ENCODE measurements at regions not wholly inside any gene's neighbourhood (a gene's known extent, or its start where the extent isn't known, plus 50 kb on each side); places are given as distances from the start of the nearest gene placed in this dataset.

GRCh38 chr11:98180511-98180910, 840.2 kb upstream of the CNTN5 start:
- DNase-seq (ENCODE audit: low read depth), result no peak
- TF ChIP-seq POLR2A (IDR thresholded peaks at IDR 0.05; ENCODE audit: extremely low read depth, insufficient read length), result no peak
- TF ChIP-seq, protein P1, sequence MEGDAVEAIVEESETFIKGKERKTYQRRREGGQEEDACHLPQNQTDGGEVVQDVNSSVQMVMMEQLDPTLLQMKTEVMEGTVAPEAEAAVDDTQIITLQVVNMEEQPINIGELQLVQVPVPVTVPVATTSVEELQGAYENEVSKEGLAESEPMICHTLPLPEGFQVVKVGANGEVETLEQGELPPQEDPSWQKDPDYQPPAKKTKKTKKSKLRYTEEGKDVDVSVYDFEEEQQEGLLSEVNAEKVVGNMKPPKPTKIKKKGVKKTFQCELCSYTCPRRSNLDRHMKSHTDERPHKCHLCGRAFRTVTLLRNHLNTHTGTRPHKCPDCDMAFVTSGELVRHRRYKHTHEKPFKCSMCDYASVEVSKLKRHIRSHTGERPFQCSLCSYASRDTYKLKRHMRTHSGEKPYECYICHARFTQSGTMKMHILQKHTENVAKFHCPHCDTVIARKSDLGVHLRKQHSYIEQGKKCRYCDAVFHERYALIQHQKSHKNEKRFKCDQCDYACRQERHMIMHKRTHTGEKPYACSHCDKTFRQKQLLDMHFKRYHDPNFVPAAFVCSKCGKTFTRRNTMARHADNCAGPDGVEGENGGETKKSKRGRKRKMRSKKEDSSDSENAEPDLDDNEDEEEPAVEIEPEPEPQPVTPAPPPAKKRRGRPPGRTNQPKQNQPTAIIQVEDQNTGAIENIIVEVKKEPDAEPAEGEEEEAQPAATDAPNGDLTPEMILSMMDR (IDR thresholded peaks at IDR 0.05; ENCODE audit: low read depth, low read length), result no peak
- no peak for TF ChIP-seq MYC (IDR thresholded peaks at IDR 0.05; ENCODE audit: low read depth, low read length)
- no peak for TF ChIP-seq MAX (IDR thresholded peaks at IDR 0.05; ENCODE audit: low read depth, low read length)
- H3K4me3 ChIP-seq (ENCODE audit: low read depth, low read length), result no peak overlapping the region

- DNase-seq (ENCODE audit: low read depth), result no peak
- TF ChIP-seq, protein P1 (IDR thresholded peaks at IDR 0.05; ENCODE audit: low read depth, low read length), result no peak
- no peak for TF ChIP-seq MYC (IDR thresholded peaks at IDR 0.05; ENCODE audit: low read depth, low read length)
- no peak for TF ChIP-seq MAX (IDR thresholded peaks at IDR 0.05; ENCODE audit: low read depth, low read length)
- no peak for TF ChIP-seq POLR2A (IDR thresholded peaks at IDR 0.05; ENCODE audit: extremely low read depth, insufficient read length)
- H3K4me3 ChIP-seq (ENCODE audit: low read depth, low read length), result no peak overlapping the region
Measured at GRCh38 chr11:98180921-98181320, 839.8 kb upstream of the CNTN5 start.

DNA sequence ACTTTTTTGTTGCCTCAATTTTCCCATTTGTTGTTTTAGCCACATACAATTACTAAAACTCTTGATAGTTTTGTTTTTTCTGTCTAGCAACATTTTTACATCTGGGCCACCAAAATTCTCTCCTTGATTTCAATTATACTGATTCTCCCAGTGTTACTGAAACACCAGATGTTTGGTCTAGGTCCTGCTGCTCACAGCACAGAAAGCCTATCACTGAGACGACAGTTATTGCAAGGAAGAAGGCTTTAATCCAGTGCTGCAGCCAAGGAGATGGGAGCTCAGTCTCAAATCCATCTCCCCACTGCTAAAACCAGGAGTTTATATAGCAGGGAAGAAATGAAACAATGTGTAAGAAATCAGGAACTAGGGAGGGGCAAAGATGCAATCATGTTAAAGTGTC, 837.7 kb upstream of the CNTN5 start:
- H3K4me3 ChIP-seq (ENCODE audit: low read depth, low read length), result no peak overlapping the region
- no peak for DNase-seq (ENCODE audit: low read depth)
- no peak for TF ChIP-seq MYC (IDR thresholded peaks at IDR 0.05; ENCODE audit: low read depth, low read length)
- no peak for TF ChIP-seq MAX (IDR thresholded peaks at IDR 0.05; ENCODE audit: low read depth, low read length)
- TF ChIP-seq, protein P1 (IDR thresholded peaks at IDR 0.05; ENCODE audit: low read depth, low read length), result no peak
- no peak for TF ChIP-seq POLR2A (IDR thresholded peaks at IDR 0.05; ENCODE audit: extremely low read depth, insufficient read length)

GRCh38 chr11:98185245-98185644, 835.5 kb upstream of the CNTN5 start:
- TF ChIP-seq POLR2A (IDR thresholded peaks at IDR 0.05; ENCODE audit: extremely low read depth, insufficient read length) (no peak), MYC (IDR thresholded peaks at IDR 0.05; ENCODE audit: low read depth, low read length) (no peak), MAX (IDR thresholded peaks at IDR 0.05; ENCODE audit: low read depth, low read length) (no peak)
- TF ChIP-seq, protein P1 (IDR thresholded peaks at IDR 0.05; ENCODE audit: low read depth, low read length), result no peak
- no peak for DNase-seq (ENCODE audit: low read depth)
- no peak overlapping the region for H3K4me3 ChIP-seq (ENCODE audit: low read depth, low read length)

GRCh38 chr11:98194611-98195010, 826.1 kb upstream of the CNTN5 start:
- no peak for DNase-seq (ENCODE audit: low read depth)
- no peak overlapping the region for H3K4me3 ChIP-seq (ENCODE audit: low read depth, low read length)
- TF ChIP-seq POLR2A (IDR thresholded peaks at IDR 0.05; ENCODE audit: extremely low read depth, insufficient read length), result no peak
- no peak for TF ChIP-seq MYC (IDR thresholded peaks at IDR 0.05; ENCODE audit: low read depth, low read length)
- no peak for TF ChIP-seq MAX (IDR thresholded peaks at IDR 0.05; ENCODE audit: low read depth, low read length)

GRCh38 chr11:98195300-98195699, 825.4 kb upstream of the CNTN5 start:
- H3K4me3 ChIP-seq (ENCODE audit: low read depth, low read length), result no peak overlapping the region
- no peak for TF ChIP-seq POLR2A (IDR thresholded peaks at IDR 0.05; ENCODE audit: extremely low read depth, insufficient read length)
- DNase-seq (ENCODE audit: low read depth), result no peak

GRCh38 chr11:98207086-98207485, 813.7 kb upstream of the CNTN5 start:
- no peak overlapping the region for H3K4me3 ChIP-seq (ENCODE audit: low read depth, low read length)
- TF ChIP-seq POLR2A (IDR thresholded peaks at IDR 0.05; ENCODE audit: extremely low read depth, insufficient read length) (no peak), MAX (IDR thresholded peaks at IDR 0.05; ENCODE audit: low read depth, low read length) (no peak), MYC (IDR thresholded peaks at IDR 0.05; ENCODE audit: low read depth, low read length) (no peak)
- TF ChIP-seq, protein P1 (IDR thresholded peaks at IDR 0.05; ENCODE audit: low read depth, low read length), result no peak
- no peak for DNase-seq (ENCODE audit: low read depth)

Data from NB4 (cell line).